HG03558 (cell line): ENCODE measurements at regions not wholly inside any gene's neighbourhood (a gene's known extent, or its start where the extent isn't known, plus 50 kb on each side); places are given as distances from the start of the nearest gene placed in this dataset.

Source experiments
- ATAC-seq: cut with Tn5 transposase; IDR thresholded peaks from one replicate; pipeline ENCODE4 v1.9.1; 2021; ENCODE audit warnings: moderate number of reproducible peaks; ENCODE audit not compliant: unreplicated experiment; ENCODE audit errors: extremely low read depth

DNA sequence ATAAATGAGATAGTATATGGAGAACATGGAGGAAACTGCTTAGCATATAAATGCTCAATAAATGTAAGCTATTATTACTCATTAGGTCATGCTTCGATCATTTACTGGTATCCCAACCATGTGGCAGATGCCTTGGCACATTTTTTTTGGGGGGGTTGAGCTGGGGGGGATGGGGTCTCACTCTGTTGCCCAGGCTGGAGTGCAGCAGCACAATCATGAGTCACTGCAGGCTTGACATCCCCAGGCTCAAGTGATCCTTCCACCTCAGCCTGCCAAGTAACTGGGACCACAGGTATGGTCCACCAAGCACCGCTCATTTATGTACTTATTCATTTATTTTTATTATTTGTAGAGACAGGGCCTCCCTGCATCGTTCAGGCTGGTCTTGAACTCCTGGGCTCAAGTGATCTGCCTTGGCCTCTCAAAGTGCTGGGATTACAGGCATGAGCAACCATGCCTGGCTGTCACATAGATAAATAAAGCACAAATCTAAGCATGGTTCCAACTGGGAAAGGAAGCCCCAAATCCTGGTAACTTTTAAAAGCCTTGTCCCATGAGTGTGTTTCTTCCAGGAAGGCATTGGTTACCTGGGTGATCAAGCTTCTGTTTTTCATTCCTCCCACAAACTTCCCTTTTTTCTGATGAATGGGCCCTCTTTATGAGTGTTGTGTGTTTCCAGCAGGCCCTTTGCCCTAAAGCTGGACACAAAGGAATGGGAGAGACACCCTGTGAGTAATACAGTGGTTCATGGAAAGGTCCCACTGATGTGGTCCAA, 147.4 kb upstream of the UMPS start:
- ATAC-seq = no peak

DNA sequence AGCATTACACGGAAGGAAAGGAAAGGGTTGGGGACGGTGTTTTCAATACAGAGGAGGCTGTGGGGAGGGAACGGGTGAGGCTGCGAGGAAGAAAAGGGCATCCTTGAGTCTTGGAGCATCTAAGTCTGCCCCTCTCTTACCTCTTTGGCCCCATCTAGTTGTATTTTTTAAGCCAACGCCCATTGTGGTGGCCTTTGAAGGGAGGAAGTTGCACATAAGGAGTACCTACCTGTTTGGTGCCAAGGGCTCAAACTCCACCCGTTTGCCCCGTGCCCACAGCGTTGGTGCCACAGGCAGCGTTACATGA, 146.1 kb upstream of the UMPS start:
- ATAC-seq = no peak

DNA sequence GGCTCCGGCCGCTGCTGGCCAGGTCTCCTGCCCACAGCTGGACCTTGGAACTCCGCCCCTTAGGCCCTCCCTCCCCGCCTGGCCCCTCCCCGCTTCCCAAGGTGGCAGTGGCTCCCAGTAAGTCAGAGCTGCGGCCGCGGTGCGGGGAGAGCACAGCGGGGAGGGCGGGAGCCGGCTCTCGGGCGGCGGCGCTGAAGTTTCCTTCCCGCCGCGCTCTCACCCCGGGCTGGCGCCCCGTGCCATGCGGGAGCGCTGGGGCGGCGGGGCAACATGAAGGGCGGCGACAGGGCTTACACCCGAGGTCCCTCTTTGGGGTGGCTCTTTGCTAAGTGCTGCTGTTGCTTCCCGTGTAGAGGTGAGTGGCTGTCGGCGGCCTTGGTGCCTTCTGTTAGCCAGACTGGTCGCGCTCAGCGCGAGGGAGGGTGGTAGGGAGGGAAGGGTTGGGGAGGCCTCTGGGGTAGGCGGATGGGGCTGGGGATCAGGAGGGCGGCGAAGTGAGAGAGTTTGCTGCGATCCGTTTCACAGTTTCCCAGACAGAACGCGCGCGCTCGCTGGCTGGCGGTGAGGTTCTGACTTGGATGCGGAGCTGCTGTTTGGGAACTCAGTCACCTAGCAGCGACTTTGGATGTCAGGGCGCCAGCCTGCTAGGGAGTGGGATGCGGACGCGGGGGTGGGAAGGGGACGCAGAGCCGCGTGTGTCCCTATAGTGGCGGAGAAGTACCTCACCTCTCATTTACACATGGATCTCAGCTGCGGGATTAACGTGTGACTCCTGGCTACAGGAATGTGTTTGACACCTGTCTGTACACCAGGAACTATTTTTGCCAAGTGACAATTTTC, 145.5 kb upstream of the UMPS start:
- ATAC-seq = no peak

DNA sequence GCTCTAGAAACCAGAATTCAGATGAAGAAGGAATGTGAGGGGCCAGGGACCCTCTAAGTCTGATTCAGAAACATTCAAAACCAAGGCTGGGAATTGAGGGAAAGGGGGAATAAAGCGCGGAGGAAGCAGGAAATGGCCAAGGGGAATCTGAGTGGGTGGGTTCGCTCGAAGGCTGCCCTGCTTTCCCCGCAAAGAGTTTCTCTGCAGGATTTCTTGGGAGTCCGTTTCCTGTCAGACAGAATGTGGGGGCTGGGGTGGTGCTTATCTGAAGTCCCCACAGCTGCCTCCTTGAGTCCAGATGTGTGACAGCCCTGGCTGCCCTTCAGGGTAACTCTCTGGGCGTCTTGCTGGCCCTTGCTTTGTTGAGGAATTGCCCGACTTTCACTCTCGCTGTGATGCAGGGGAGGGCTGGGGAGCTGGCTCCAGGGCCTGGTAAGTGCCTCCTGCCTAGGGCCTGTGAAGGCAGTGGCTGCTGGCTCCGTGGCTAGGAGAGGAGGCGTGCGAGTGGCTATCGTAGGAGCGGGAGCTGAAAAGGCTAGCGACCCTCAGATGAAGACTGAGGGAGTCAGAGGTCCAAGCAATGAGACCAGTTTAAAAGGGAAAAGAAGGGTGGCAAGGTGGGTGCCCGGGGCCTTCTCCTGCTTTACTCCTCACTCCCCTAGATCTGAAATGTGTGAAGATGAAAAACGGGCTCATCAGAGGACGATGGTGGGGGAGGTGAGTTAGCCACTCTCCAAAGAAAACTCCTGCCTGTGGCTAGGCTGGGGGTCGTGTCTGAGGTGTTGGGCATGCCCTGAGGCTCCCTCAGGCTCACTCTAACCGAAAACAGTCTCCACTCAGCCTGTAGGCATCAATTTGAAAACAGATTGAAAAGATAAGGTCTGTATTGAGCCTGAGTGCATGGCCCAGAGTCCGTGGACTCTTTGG, 143.9 kb upstream of the UMPS start:
- no peak for ATAC-seq

DNA sequence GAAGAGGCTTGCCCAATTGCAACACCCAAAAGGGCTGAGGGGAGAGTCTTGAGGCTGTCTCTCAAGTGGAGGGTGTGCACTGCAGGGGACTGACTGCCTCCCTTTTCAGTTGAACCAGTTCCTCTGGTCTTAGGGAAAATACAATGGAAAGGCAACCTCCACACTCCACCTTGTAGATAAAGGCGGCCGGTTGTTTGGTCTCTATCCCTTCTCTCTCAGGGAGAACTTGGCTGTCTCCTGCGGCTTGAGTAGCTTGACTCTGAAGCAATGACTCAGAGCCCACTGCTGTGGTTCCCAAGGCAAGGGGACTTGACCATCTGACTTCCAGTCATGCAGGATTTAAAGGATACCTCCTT, 143.2 kb upstream of the UMPS start:
- ATAC-seq = no peak

DNA sequence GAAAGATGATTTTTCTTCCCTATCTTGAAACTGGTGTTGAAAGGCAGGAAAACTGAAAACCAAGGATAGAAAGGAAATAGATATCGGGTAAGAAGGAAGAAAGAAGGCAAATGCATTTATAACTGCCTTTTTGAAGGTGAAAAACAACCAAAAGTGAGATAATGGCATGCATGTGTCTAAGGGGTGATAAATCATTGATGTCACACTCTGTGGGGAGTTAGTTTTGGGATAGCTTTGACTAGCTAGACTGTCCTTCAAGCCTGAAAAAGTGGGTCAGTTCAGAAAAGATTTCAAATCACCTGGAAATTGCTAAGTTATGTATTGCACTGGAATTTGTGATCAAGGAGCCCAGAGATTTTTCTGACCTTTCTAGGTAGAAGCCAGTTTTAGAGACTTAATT, 142.2 kb upstream of the UMPS start:
- no peak for ATAC-seq

DNA sequence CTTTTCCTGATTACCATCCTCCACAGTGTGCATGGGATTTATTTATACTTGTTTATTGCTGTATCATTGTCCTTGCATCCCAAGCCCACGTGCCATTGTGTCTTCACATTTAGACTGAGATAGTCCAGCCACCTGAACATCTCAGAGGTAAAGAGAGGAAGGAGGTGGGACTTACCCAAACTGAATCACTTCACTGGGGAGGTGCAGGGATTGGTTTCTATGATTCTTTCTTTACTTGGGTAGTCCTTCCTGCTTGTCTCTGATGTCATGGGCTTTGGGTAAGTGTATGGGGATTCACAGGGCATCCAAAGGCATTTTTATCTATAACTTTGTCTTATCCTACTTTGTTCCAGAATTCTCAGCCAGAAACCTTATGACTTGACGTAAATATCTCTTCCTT, 141.5 kb upstream of the UMPS start:
- ATAC-seq = no peak

DNA sequence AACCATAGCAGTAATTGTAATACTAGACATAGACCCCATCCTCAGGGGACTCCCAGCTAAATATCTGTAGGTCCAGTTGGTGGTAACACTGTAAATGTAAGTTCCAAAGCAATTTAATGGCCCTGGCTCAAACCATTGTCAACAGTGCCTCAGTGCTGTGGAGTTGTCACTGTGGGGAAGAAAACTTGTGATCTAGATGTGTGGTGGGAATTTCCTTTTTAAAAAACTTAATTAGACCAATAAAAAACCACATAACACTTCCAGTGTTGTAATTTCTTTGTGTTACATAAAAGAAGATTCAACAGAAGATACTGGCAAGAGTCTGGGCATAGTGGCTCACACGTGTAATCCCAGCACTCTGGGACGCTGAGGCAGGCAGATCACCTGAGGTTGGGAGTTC, 138.6 kb upstream of the UMPS start:
- ATAC-seq = no peak

DNA sequence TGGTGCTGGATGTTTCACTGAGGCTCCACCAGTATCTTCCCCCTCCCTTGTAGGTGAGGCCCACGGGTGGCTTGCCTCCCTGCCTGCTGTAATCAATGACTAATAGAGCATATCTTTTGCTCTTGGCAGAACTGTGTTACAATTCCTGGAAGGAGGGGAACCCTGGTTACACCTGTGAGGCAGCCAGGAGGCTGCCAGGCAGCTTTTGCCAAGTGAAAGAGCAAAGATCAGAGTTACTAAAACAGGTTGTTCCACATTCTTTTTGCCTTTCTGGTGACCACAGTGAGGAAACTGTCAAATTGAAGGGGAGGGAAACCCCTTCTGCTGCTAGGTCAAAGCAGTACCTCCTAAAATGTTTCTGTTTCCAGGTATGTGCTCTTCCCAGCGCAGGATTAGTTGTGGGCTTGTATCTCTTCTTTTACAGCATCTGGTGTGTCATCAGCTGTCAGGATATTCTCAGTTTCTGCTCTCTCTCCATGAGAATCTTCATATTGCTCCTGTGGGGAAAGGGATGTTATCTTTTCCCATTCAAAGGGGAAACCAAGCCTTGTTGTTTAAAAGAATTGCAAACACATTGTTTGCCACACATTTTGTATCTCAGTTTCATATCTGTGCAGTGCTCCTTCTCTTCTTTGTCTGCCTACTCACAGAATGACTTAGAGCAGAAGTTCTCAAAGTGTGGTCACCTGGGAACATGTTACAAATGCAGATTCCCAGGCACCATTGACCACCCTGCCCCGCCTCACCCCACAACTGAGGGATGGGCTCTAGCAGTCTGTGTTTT, 137.4 kb upstream of the UMPS start:
- no peak for ATAC-seq

DNA sequence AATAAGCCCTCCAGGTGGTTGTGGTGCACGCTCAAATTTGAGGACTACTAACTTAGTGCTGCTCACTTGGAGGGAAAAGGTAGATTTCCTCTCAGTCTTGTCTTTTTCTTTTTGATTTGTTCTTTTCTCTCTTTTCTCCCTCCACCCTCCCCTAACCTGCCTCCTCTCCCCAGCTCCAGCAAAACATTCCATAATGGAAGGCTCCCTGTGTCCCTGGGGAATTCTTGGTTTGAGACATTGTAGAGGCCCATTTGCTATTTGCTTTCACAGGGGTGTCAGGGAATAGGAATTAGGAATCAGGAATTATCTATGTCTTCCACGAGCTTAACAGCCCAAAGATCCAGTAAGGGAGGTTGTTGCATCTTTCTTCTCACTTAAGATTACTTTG, 136.8 kb upstream of the UMPS start:
- ATAC-seq = no peak

DNA sequence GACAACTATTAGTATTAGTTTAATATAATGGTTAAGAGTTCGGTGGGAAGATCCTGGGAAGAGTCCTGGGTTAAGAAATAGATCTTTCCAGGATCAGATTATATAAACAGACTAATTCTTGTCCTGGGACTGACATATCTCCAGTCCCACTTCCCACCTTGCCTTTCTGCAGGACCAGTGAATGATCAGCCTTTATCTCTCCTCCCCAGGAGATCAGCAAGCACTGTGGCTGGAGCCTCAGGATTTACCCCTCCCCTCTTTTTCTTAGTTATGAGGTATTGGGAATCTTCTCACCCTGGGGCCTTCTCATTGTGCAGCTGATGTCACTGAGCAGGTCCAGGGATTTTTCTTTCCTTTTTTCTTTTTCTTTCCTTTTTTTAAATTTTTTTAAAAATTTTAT, 135.7 kb upstream of the UMPS start:
- ATAC-seq = no peak

DNA sequence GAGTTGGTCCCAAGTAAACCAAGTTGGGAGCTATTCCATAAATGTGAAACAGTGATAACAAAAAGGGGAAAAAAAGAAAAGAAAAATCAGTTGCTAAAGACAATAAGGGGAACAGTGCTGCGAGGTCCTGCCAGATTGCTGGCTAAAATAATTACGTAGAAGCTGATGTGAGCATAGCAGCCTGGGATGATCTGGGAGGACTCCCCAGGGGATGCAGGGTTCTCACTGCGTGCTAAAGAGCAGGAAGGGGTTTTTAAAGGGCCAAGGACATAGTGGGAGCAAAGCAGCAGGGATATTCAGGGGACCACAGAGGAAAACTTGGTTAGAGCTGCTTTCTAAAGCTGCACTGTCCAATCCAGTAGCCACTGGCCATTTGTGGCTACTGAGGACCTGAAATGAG, 133.0 kb upstream of the UMPS start:
- ATAC-seq = no peak

DNA sequence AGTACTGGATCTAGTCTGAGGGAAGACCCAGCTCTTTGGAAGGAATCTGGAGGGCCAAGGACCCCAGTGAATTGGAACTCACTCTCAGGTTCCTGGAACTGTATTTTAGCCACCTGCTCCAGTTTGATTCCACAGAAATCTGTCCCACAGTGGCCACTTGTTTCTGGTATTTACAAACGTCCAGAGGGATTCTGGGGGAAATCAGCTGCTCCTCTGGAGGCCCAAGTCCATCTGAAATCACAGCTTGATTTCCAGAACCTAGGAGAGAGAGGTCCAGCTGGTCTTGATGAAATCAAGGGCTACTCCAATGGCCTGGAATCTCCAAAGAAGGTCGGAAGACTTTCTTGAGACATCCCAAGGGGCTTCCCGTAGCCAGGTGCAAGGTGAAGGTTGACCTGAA, 132.3 kb upstream of the UMPS start:
- ATAC-seq = no peak

DNA sequence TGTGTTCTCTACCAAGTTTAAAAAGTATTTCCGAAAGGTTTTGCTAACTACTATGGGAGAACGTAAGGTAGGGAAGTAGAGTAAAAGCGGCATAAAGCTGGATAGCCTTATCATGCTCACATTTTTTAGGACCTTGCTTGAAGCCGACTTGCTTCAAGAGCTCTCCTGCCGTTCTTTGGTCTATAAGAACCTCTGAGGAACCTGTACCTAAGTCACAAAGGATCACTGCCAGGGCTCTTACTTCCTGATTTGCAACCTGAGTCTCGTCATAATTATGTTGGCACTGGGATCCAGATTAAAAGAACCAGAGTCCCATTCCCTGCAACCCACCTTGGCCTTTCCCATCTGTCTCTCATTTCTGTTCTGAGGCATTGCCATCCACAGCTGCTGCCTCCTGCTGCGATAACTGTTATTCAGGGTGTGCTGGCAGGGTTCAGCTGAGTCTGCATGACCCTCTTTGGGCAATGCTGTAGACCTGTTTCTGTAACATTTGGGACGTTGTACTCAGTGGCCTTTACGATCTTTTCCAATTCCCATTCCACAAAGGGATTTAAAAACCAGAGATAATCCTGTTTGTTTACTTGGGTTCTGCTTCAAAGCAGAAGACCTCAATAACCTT, 131.0 kb upstream of the UMPS start:
- no peak for ATAC-seq

DNA sequence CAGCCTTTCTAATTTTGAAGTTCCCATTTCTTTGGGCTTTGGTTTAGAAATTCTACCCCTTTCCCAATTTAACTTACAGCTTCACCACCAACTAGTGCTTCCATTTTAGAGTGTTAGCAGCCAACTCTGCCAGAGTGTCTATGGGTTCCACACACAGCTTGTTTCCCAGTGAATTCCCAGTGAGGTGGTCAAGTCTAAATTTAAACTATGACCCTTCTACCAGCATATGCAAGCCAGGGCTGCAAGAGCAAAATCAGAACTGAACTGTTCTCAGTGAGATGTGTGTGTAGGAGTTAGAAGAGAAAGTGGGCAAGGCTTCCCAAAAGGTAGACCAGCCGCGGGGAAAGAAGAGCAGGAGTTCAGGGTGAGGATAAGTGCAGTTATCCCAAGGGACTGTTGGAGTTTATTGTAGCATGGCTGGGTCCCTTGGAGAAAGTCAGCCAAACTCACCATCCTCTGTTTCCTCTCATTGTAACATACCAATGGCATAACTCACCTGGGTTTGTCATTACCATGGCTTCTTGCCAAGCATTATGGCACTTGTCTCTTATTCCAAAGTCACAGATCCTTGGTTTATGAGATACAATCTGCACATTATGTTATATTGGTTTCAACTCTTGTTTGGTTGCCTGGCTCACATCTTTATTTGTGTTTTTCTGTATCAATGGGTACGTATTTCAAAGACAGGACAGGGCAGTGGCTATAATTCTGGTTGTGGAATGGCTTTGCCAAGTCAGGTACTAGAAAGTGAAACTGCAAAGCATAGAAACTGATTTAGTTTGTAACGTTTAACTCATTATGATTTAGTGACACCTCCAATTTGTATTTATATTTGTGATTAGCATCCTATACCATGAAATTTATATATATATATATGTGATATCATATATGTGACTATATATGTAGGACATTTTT, 130.2 kb upstream of the UMPS start:
- no peak for ATAC-seq

DNA sequence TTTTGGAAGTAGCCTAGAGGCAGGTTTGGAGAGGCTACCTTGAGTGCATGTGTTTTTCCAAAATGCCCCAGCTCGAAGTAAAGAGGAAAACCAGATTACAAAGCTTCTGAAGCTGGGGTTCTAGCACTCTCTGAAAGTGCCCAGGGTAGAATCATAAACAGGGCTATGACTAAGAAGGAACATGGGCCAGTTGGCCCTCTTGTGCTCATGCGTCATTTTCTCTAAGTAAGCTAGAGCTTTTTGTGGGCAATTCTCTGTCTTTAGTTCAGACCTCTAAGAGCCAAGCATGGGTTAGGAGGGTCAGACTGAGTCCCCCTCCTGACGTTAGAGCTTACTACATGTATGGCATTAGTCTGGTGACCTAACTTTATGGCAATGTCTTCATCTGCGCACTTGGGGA, 129.5 kb upstream of the UMPS start:
- ATAC-seq = no peak

DNA sequence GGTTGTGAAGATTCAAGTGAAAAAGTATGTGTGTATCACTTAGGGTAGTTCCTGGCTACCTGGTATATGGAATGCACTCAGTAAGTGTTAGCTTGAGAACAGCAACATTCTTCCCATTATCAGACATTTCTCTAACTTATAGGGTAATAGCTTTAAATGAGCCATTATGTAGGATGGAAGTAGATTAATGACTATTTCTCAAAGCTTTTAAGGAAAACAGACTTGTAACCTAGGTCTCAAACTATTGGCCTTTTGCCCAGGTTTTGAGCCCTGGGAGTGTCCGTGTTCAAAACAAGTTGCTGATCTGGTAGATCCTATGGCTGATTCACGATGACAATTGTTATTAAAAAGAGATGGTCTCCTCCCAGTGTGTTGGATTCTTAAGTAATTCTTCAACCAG, 129.1 kb upstream of the UMPS start:
- ATAC-seq = no peak

DNA sequence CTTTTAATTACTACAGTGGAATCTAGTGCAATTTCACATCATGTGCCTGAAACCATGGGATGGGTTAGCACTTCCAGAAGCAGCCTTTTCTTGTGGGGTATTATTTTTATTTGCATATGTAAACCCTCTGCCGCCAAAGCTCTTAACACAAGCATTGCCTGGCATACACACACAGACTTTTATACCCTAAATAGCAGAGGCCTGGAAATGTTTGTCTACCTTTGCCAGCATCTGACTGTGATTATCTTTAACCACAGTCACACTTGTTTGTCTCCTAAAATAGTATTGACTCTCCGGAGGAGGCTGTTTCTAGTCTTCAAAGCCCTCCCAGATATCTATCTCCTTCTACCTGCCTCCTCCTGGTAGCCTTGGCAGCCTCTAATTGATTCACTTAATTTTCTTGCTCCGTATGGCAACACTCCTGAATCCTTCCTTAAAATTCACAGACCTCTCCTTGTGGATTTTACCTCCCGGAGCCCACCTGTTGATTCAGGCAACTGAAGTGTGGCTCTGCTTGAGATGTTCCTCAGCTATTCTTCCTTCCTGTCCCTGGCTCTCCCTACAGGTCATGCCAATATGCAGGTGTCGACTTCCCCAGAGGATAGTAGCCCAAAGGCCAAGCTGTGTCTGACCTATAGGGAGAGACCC, 127.1 kb upstream of the UMPS start:
- ATAC-seq = no peak
